HEK293T (cell line): ENCODE measurements at regions not wholly inside any gene's neighbourhood (a gene's known extent, or its start where the extent isn't known, plus 50 kb on each side); places are given as distances from the start of the nearest gene placed in this dataset.

Source experiments
- ARNT ChIP-seq: fragments of 450-650 bp; IDR thresholded peaks from 2 replicates; pipeline ENCODE4 v1.6.1; 2017; ENCODE audit warnings: mild to moderate bottlenecking
- BHLHE40 ChIP-seq: fragments of 450-650 bp; IDR thresholded peaks from 2 replicates; pipeline ENCODE4 v1.6.1; 2016; ENCODE audit warnings: mild to moderate bottlenecking, moderate library complexity, borderline replicate concordance
- ELF4 ChIP-seq: fragments of 450-650 bp; IDR thresholded peaks from 2 replicates; pipeline ENCODE4 v1.6.1; 2017; ENCODE audit warnings: antibody characterized with exemption
- FOXA1 ChIP-seq: fragments of 450-650 bp; IDR thresholded peaks from 2 replicates; pipeline ENCODE4 v1.6.1; 2016; ENCODE audit warnings: mild to moderate bottlenecking
- FOXM1 ChIP-seq: fragments of 450-650 bp; IDR thresholded peaks from 2 replicates; pipeline ENCODE4 v1.6.1; 2017; ENCODE audit warnings: mild to moderate bottlenecking, borderline replicate concordance
- HDGF ChIP-seq: fragments of 450-650 bp; IDR thresholded peaks from 2 replicates; pipeline ENCODE4 v1.6.1; 2017; ENCODE audit warnings: antibody characterized with exemption, borderline replicate concordance
- NFRKB ChIP-seq: fragments of 450-650 bp; IDR thresholded peaks from 2 replicates; pipeline ENCODE4 v1.6.1; 2016; ENCODE audit warnings: mild to moderate bottlenecking, moderate library complexity
- SP1 ChIP-seq: fragments of 450-650 bp; IDR thresholded peaks from 2 replicates; pipeline ENCODE4 v1.6.1; 2017
- ZNF384 ChIP-seq: fragments of 450-650 bp; IDR thresholded peaks from 2 replicates; pipeline ENCODE4 v1.6.1; 2016

GRCh38 chr3:8103954-8104353 is 397.7 kb upstream of the LMCD1 start:
- TF ChIP-seq ZNF384 (no peak), BHLHE40 (no peak), SP1 (no peak), FOXA1 (no peak), FOXM1 (no peak), NFRKB (no peak), ARNT (no peak), HDGF (no peak), ELF4 (no peak)
